HG03196 (cell line): ENCODE measurements at regions not wholly inside any gene's neighbourhood (a gene's known extent, or its start where the extent isn't known, plus 50 kb on each side); places are given as distances from the start of the nearest gene placed in this dataset.
A peak's percentile ranks its signal among the peaks of the same experiment; 100 is the strongest.
"Not testable (repeated sequence)": the region's sequence is repeated elsewhere in the genome, so short reads cannot be mapped to it uniquely, and the experiment has no call there.

Source experiments
- ATAC-seq: cut with Tn5 transposase; IDR thresholded peaks from one replicate; pipeline ENCODE4 v1.9.1; 2021; ENCODE audit not compliant: unreplicated experiment

DNA sequence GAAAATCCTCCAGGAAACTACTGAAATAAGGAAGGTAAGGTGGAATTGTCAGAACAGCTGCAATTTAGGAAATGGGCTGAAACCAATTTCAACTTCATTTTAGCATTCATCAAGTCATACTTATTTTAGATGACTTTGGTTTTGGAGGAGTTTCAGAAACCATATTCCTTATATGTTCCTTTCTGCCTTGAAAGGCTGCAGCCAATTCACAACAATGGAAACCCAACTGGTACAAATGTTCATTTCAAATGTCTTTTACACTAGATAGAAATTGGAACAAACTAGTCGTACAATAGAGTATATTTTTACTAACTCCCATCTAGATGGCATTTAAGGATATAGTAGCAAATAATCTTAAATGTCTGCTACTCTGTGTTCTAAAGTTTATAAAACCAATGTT lies 82.6 kb upstream of the ANKH start:
- ATAC-seq, result no peak

- no peak for ATAC-seq
Observed at GRCh38 chr5:14953075-14953607, 81.6 kb upstream of the ANKH start.

GRCh38 chr5:14948383-14948782 lies 76.8 kb upstream of the ANKH start:
- no peak for ATAC-seq

GRCh38 chr5:14946815-14947620 lies 75.4 kb upstream of the ANKH start:
- ATAC-seq, result peak; percentile 72

DNA sequence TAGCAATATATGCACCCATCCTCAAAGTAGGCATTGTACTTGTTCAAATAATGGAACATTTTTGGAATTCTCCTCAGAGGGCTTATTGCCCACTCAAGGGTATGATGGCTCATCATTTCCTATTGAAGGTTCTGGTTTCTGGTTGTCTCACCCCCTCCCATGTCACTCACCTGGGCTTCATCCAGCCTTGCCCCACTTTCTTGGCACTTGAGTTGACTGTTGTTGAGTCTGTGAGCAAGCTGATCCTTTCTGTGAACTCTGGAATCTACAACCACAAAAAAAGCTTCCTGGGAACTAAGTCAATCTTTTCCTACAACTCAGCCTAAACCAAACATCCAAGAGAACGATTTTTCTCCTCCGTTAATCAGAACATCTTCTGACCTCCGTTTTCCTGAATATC lies 73.9 kb upstream of the ANKH start:
- ATAC-seq, result no peak

- ATAC-seq, result no peak
Observed at GRCh38 chr5:14944996-14945395, 73.4 kb upstream of the ANKH start.

- ATAC-seq, result no peak
Observed at GRCh38 chr5:14944350-14944739, 72.8 kb upstream of the ANKH start.

- no peak for ATAC-seq
Observed at GRCh38 chr5:14942212-14942611, 70.6 kb upstream of the ANKH start.

DNA sequence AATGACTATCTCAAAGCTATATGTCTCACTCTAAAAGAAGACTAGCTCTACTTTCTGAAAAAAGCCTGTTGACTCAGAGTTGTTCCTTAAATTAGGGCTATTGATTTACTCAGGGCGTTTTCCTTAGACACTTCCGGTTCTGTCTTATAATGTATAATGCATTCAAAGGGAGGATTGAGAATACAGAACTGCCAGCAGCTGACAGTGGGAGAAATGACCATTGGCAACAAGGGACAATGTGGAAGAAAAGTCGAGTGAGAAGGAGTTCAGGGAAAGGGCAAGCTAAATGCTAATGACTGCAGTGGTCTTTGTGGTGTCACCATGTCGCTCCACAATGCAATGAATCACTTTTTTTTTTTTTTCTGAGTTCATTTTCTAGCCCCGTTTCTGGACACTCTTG lies 65.7 kb upstream of the ANKH start:
- no peak for ATAC-seq

- no peak for ATAC-seq
Observed at GRCh38 chr5:14936588-14936987, 65.0 kb upstream of the ANKH start.

- ATAC-seq, result no peak
Observed at GRCh38 chr5:14935341-14935740, 63.8 kb upstream of the ANKH start.

- no peak for ATAC-seq
Observed at GRCh38 chr5:14932902-14933469, 61.4 kb upstream of the ANKH start.

DNA sequence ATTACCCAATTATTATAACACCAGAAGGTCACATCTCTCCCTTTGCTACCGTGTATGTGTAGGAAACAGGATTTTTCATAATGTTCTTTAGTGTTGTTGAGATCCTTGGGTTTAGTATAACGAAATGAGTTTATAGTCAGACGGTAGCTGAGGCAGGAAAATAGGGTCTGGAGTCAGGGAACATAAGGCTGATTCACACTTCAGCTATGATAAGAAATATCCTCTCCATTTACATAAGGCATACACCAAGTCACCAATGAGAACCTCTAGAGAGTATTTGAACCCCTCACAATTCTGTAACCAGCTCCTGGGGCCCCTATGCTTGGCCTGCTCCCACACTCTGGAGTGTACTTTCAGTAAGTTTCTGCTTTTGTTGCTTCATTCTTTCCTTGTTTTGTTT lies 58.9 kb upstream of the ANKH start:
- ATAC-seq, result no peak

GRCh38 chr5:14929293-14930065 lies 57.9 kb upstream of the ANKH start:
- ATAC-seq, result no peak

DNA sequence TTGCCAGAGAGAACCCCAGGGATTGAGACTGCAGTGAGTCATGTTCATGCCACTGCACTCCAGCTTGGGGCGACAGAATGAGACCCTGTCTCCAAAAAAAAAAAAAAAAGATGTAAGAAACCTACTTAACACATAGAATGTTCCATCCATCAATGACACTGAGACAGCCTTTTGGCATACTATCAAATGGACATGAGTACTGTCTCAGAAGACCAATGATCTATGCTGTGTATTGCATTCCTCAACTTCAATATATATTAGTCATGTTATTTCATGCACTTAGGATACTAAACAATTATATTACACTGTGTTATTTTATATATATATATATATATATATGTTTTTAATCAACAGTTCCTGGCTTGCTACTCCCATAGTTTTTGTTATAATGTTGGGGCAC lies 57.1 kb upstream of the ANKH start:
- no peak for ATAC-seq

- no peak for ATAC-seq
Observed at GRCh38 chr5:14925326-14925725, 53.7 kb upstream of the ANKH start.

- ATAC-seq, result not testable (repeated sequence)
Observed at GRCh38 chr5:14922952-14923351, 51.4 kb upstream of the ANKH start.

DNA sequence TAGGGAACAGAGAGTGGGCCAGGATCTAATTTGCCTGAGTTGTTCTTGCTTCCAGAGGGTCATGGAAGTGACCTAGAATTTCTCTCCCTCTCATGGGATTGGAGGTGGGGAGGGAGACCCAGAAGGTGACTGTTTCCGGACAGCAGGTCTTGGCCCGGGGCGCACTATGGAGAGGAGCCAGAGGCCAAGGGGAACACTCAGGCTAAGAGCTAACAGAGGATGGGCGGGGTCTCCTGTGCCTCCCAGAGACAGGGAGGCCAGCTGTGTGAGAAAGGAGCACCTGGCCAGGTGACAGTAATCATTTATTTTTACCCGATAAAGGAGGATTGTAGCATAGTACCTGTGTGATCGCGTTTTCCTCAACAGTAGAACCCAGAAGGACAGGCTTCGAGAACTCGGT lies 50.9 kb upstream of the ANKH start:
- no peak for ATAC-seq
